Fibroblast of mammary gland (primary cell): ENCODE measurements at regions not wholly inside any gene's neighbourhood (a gene's known extent, or its start where the extent isn't known, plus 50 kb on each side); places are given as distances from the start of the nearest gene placed in this dataset.
"Not testable (repeated sequence)": the region's sequence is repeated elsewhere in the genome, so short reads cannot be mapped to it uniquely, and the experiment has no call there.

Source experiments
- DNase-seq: peaks from one replicate; pipeline ENCODE4 v3.0.0-alpha.2; 2010; ENCODE audit warnings: low read depth
- H3K4me3 ChIP-seq: 2 replicates; pipeline ENCODE4 v1.5.1; 2011; ENCODE audit warnings: low read depth, mild to moderate bottlenecking, low read length, moderate library complexity; ENCODE audit not compliant: control insufficient read depth
- CTCF ChIP-seq: conservative IDR thresholded peaks from 2 replicates; pipeline ENCODE4 v1.5.1; 2011; ENCODE audit warnings: low read depth, low read length, inconsistent platforms; ENCODE audit not compliant: control insufficient read depth, insufficient read depth

- H3K4me3 ChIP-seq: no peak overlapping the region
- TF ChIP-seq CTCF: no peak
- DNase-seq: no peak
These were observed 596.8 kb upstream of the FBXO33 start for GRCh38 chr14:40028991-40029390.

- no peak for DNase-seq
- no peak for TF ChIP-seq CTCF
These were observed 592.9 kb upstream of the FBXO33 start for GRCh38 chr14:40025101-40025500.

GRCh38 chr14:40010961-40011360 is 578.7 kb upstream of the FBXO33 start:
- TF ChIP-seq CTCF: no peak
- H3K4me3 ChIP-seq: no peak overlapping the region
- no peak for DNase-seq

More at GRCh38 chr14:40025101-40025500, 592.9 kb upstream of the FBXO33 start:
- no peak overlapping the region for H3K4me3 ChIP-seq

- no peak overlapping the region for H3K4me3 ChIP-seq
- no peak for DNase-seq
- no peak for TF ChIP-seq CTCF
These were observed 577.5 kb upstream of the FBXO33 start for GRCh38 chr14:40009771-40010170.

GRCh38 chr14:40008345-40008744 is 576.1 kb upstream of the FBXO33 start:
- DNase-seq, H3K4me3 ChIP-seq: not testable (repeated sequence)

GRCh38 chr14:40004871-40005500 is 572.8 kb upstream of the FBXO33 start:
- H3K4me3 ChIP-seq: no peak overlapping the region
- no peak for TF ChIP-seq CTCF
- DNase-seq: no peak

GRCh38 chr14:40003773-40004172 is 571.5 kb upstream of the FBXO33 start:
- TF ChIP-seq CTCF: no peak
- H3K4me3 ChIP-seq: no peak overlapping the region
- DNase-seq: no peak

GRCh38 chr14:39998854-39999253 is 566.6 kb upstream of the FBXO33 start:
- no peak for TF ChIP-seq CTCF
- DNase-seq: no peak
- no peak overlapping the region for H3K4me3 ChIP-seq
